ENCODE measurements at regions not wholly inside any gene's neighbourhood (a gene's known extent, or its start where the extent isn't known, plus 50 kb on each side); places are given as distances from the start of the nearest gene placed in this dataset.

DNA sequence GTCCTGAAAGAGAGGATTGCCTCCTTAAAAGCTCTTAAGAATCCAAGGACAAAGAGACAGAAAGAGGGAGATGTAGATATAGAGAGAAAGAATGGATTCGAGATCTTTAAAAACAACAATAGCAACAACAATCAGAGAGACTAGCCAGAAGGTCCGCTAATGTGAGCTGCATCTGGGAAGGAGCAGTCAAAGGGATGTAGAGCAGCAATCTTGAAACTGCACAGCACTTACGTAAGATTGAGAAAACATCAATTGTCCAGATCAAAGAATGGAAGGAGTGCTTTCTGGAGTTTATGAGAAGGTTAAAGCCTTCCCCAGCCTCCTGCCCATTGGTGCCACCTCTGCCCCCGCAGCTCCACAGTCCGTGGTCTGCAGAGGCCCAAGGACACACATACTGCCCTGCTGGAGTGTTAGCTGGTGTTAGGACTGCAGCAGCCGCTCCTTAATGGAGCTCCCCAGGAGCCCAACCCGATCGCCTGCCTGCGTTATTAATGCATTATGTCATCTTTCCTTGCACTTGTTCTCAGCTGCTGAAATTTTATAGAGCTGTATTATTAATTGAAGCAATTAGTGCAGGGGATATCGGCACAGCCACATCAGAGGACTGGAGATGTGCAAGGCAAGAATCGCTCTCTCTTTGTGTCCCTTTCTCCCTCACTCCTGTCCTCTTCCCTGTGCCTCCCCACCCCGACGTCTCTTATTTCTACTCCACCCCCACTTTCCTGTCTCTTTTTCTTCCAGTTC is 73.0 kb upstream of the CALM2 start:
- Histone ChIP-seq H3K4me1 (peaks cover 0 to 11% (median 9%) of the 10 kb centered on the region in 4 donors), H3K36me3 (no peaks in the 10 kb centered on the region), H3K27me3 (no peaks in the 10 kb centered on the region), H3K27ac (replicated peaks in 1 of 4) (no peak overlapping the region), H3K4me3 (no peak overlapping the region), H3K9me3 (no peaks in the 10 kb centered on the region)
- intact Hi-C loops (cut with DNase I) = no loop called here
- 49% methylated on average over 13 of the region's 13 CpGs for WGBS
- TF ChIP-seq POLR2AphosphoS5 (IDR thresholded peaks at IDR 0.05) (no peak), EP300 (IDR thresholded peaks at IDR 0.05) (no peak), POLR2A (IDR thresholded peaks at IDR 0.05; ENCODE audit: low read depth) (no peak), CTCF (IDR thresholded peaks at IDR 0.05) (no peak)
- no peak for DNase-seq (ENCODE audit: extremely low spot score)

- Histone ChIP-seq H3K4me1 (peaks cover 0 to 6% (median 0%) of the 10 kb centered on the region in 4 donors), H3K9me3 (no peaks in the 10 kb centered on the region), H3K4me3 (no peak overlapping the region), H3K27ac (replicated peaks in 1 of 4) (no peak overlapping the region), H3K27me3 (no peaks in the 10 kb centered on the region), H3K36me3 (no peaks in the 10 kb centered on the region)
- WGBS = 66% methylated on average over 14 of the region's 14 CpGs
- intact Hi-C loops (cut with DNase I) = no loop called here
- no peak for TF ChIP-seq CTCF (IDR thresholded peaks at IDR 0.05)
- TF ChIP-seq EP300 (IDR thresholded peaks at IDR 0.05) = no peak
- no peak for TF ChIP-seq POLR2AphosphoS5 (IDR thresholded peaks at IDR 0.05)
- TF ChIP-seq POLR2A (IDR thresholded peaks at IDR 0.05; ENCODE audit: low read depth) = no peak
- no peak for DNase-seq (ENCODE audit: extremely low spot score)
These were observed 67.4 kb upstream of the CALM2 start for GRCh38 chr2:47243596-47244323.

GRCh38 chr2:47241715-47242114 is 65.4 kb upstream of the CALM2 start:
- WGBS = 92% methylated on average over 6 of the region's 6 CpGs
- TF ChIP-seq CTCF (IDR thresholded peaks at IDR 0.05) = no peak
- TF ChIP-seq POLR2A (IDR thresholded peaks at IDR 0.05; ENCODE audit: low read depth) = no peak
- H3K27me3 ChIP-seq = no peaks in the 10 kb centered on the region
- H3K4me1 ChIP-seq = peaks cover under 1 to 22% (median 16%) of the 10 kb centered on the region in 4 donors
- no peak overlapping the region for H3K27ac ChIP-seq (replicated peaks in 1 of 4)
- H3K9me3 ChIP-seq = no peaks in the 10 kb centered on the region
- intact Hi-C loops (cut with DNase I) = no loop called here
- H3K4me3 ChIP-seq = no peak overlapping the region
- no peaks in the 10 kb centered on the region for H3K36me3 ChIP-seq
- no peak for DNase-seq (ENCODE audit: extremely low spot score)

DNA sequence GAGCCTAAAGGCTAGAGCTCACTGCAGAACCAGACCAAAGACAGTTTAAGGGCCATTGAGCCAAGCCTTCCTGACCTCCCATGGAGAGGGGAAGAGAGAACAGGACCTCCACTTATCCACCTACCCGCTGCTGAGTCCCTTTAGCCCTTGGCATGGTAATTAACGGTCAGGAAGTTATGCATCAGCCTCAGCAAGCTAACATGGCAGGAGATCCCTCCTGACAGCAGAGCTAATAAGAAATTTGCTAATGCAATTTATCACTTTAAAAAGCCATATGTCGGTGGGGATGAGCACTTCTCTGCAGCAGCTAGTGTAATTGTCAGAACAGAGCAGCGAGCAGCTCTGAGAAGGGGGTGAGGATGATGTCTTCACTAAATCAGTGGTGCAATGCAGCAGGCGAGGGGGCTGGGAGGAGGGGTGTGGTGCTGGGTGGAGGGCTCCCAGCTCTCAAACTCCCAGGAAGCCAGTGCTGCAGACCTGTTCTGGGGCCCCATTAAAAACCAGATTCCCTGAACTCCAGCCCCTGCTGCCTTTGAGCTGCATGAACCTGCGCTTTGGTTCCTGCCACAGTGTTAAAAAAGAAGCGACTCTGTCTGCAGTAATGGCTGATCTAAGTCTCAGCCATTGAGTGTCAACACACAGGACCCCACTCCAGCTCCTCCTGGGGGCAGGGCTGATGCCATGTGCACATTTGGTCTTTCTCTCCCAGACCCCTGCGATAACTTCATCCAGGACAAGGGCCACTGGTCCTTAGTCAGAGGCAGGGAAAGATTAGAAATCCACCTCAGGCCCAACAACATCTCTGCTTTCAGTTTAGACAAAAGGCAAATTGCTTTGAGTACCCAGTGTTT is 63.0 kb upstream of the CALM2 start:
- Histone ChIP-seq H3K36me3 (no peaks in the 10 kb centered on the region), H3K9me3 (no peaks in the 10 kb centered on the region), H3K4me3 (no peak overlapping the region), H3K4me1 (peaks cover 4 to 26% (median 18%) of the 10 kb centered on the region in 4 donors), H3K27me3 (no peaks in the 10 kb centered on the region), H3K27ac (replicated peaks in 1 of 4) (no peak overlapping the region)
- 76% methylated on average over 8 of the region's 8 CpGs for WGBS
- intact Hi-C loops (cut with DNase I) = no loop called here
- TF ChIP-seq POLR2AphosphoS5 (IDR thresholded peaks at IDR 0.05) (no peak), POLR2A (IDR thresholded peaks at IDR 0.05; ENCODE audit: low read depth) (no peak), CTCF (IDR thresholded peaks at IDR 0.05) (no peak), EP300 (IDR thresholded peaks at IDR 0.05) (no peak)
- no peak for DNase-seq (ENCODE audit: extremely low spot score)

Data from esophagus muscularis mucosa (tissue), 4 donors.